Urinary bladder (tissue), 3 donors: ENCODE measurements at regions not wholly inside any gene's neighbourhood (a gene's known extent, or its start where the extent isn't known, plus 50 kb on each side); places are given as distances from the start of the nearest gene placed in this dataset.
"Not testable (repeated sequence)": the region's sequence is repeated elsewhere in the genome, so short reads cannot be mapped to it uniquely, and the experiment has no call there.

Experiments used
- DNase-seq: peaks from one replicate; pipeline ENCODE4 v3.0.0-alpha.2; 2015; ENCODE audit errors: extremely low spot score
- H3K27ac ChIP-seq: one replicate; pipeline ENCODE4 v1.5.1; 2013; ENCODE audit warnings: low read depth, mild to moderate bottlenecking, moderate library complexity
- H3K36me3 ChIP-seq: one replicate; pipeline ENCODE4 v1.6.1; 2013; ENCODE audit warnings: mild to moderate bottlenecking, moderate library complexity; ENCODE audit not compliant: insufficient read depth
- H3K4me1 ChIP-seq: one replicate; pipeline ENCODE4 v1.6.1; 2013; ENCODE audit warnings: mild to moderate bottlenecking, moderate library complexity; ENCODE audit not compliant: insufficient read depth
- H3K4me3 ChIP-seq: one replicate; pipeline ENCODE4 v1.5.1; 2013; ENCODE audit warnings: low read depth, low read length
- WGBS: extraction: QIAGEN DNeasy Blood & Tissue Kit; methylation state at CpG from one replicate; pipeline ENCODE4 v1.1.7; 2013; 5-methylcytosine and 5-hydroxymethylcytosine counted together
- donor health status: healthy with polysubstance abuse.
- donor health status: healthy.

GRCh38 chr11:71102251-71102995 is 150.0 kb downstream of the SHANK2 start:
- Histone ChIP-seq H3K36me3 (no peaks in the 10 kb centered on the region), H3K27ac (no peak overlapping the region), H3K4me1 (no peaks in the 10 kb centered on the region), H3K4me3 (no peak overlapping the region)
- WGBS = 61% methylated on average over 14 of the region's 14 CpGs
- no peak for DNase-seq

DNA sequence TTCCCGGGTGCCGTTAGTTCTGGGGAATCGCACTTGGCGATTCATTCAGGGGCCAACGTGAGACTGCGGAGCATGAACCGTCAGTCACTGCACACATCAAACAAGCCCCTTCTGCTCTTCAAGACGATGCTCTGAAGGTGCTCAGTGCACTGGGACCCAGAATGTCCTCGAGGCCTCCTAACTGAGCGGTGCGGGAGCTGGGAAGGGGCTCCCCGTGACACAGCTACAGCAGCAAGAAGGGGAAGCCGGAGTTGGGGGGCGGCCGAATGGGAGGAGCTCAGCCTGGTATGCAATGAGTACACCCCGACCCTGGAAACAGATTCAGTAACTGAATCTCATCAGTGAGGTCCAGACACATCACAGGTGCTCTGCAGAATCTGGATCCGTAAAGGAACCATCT is 150.8 kb downstream of the SHANK2 start:
- no peak for DNase-seq
- H3K4me1 ChIP-seq = no peaks in the 10 kb centered on the region
- 60% methylated on average over 17 of the region's 17 CpGs for WGBS
- H3K27ac ChIP-seq = no peak overlapping the region
- H3K4me3 ChIP-seq = no peak overlapping the region
- no peaks in the 10 kb centered on the region for H3K36me3 ChIP-seq

- Histone ChIP-seq H3K36me3 (no peaks in the 10 kb centered on the region), H3K27ac (no peak overlapping the region), H3K4me1 (no peaks in the 10 kb centered on the region), H3K4me3 (no peak overlapping the region)
- no peak for DNase-seq
- WGBS = 85% methylated on average over 7 of the region's 7 CpGs
Measured at GRCh38 chr11:71101046-71101445, 151.3 kb downstream of the SHANK2 start.

DNA sequence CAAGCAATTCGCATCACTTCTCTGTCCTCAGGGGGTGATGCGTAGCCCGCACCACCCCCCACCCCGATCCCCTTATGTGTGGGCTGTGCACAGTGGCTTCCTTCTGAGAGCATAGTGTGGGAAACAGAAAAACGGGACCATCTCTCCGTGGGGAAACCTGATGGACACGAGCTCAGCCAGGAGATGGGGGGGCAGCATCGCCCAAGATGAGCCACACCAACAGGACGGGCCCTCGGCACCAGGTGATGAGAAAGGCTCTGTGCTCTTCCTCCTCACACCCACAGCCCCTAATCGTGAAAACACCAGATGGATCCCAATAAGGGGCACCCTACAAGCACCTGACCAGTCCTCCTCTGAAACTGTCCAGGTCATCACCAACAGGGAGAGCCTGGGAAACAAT is 153.6 kb downstream of the SHANK2 start:
- Histone ChIP-seq H3K27ac (no peak overlapping the region), H3K4me3 (no peak overlapping the region), H3K36me3 (no peaks in the 10 kb centered on the region), H3K4me1 (no peaks in the 10 kb centered on the region)
- no peak for DNase-seq
- 84% methylated on average over 11 of the region's 11 CpGs for WGBS

- 73% methylated on average over 12 of the region's 12 CpGs for WGBS
- no peak overlapping the region for H3K4me3 ChIP-seq
- DNase-seq = no peak
- H3K27ac ChIP-seq = no peak overlapping the region
- H3K36me3 ChIP-seq = no peaks in the 10 kb centered on the region
- no peaks in the 10 kb centered on the region for H3K4me1 ChIP-seq
Measured at GRCh38 chr11:71097506-71098240, 154.7 kb downstream of the SHANK2 start.

GRCh38 chr11:71096751-71097388 is 155.5 kb downstream of the SHANK2 start:
- Histone ChIP-seq H3K36me3 (no peaks in the 10 kb centered on the region), H3K4me3 (no peak overlapping the region), H3K27ac (no peak overlapping the region), H3K4me1 (no peaks in the 10 kb centered on the region)
- 63% methylated on average over 10 of the region's 10 CpGs for WGBS
- DNase-seq = no peak

GRCh38 chr11:71095294-71095850 is 157.0 kb downstream of the SHANK2 start:
- no peaks in the 10 kb centered on the region for H3K36me3 ChIP-seq
- no peak overlapping the region for H3K27ac ChIP-seq
- no peak for DNase-seq
- 76% methylated on average over 9 of the region's 9 CpGs for WGBS
- no peaks in the 10 kb centered on the region for H3K4me1 ChIP-seq
- H3K4me3 ChIP-seq = no peak overlapping the region

- no peaks in the 10 kb centered on the region for H3K36me3 ChIP-seq
- WGBS = 92% methylated on average over 26 of the region's 26 CpGs
- no peaks in the 10 kb centered on the region for H3K4me1 ChIP-seq
- H3K4me3 ChIP-seq = no peak overlapping the region
- no peak for DNase-seq
- H3K27ac ChIP-seq = no peak overlapping the region
Measured at GRCh38 chr11:71094296-71095077, 157.9 kb downstream of the SHANK2 start.

- Histone ChIP-seq H3K36me3 (no peaks in the 10 kb centered on the region), H3K4me1 (no peaks in the 10 kb centered on the region), H3K4me3 (no peak overlapping the region), H3K27ac (no peak overlapping the region)
- 89% methylated on average over 14 of the region's 14 CpGs for WGBS
- DNase-seq = no peak
Measured at GRCh38 chr11:71093783-71094182, 158.6 kb downstream of the SHANK2 start.

GRCh38 chr11:71091506-71092265 is 160.7 kb downstream of the SHANK2 start:
- Histone ChIP-seq H3K27ac (no peak overlapping the region), H3K4me1 (no peaks in the 10 kb centered on the region), H3K36me3 (no peaks in the 10 kb centered on the region), H3K4me3 (no peak overlapping the region)
- no peak for DNase-seq
- 86% methylated on average over 11 of the region's 11 CpGs for WGBS

DNA sequence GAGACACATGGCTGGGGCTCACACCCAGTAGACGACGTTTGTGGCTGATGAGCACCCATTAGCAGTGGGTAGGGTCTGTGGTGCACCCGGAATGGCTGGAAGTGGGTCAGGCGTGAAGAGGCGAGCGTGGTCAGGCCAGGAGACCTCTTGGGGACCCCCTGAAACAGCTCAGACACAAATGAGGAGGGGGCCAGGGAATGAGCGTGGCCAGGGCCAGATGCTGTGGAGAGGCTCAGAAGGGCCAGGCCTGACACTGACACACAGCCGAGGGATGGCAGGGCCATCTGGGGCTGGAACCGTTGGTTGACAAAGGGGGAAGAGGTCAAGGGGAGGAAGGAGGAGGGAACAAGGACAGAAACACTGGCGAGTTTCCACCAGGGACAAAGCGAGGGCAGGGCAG is 162.8 kb downstream of the SHANK2 start:
- no peak overlapping the region for H3K4me3 ChIP-seq
- no peak for DNase-seq
- H3K27ac ChIP-seq = no peak overlapping the region
- 80% methylated on average over 11 of the region's 11 CpGs for WGBS
- no peaks in the 10 kb centered on the region for H3K4me1 ChIP-seq
- no peaks in the 10 kb centered on the region for H3K36me3 ChIP-seq

GRCh38 chr11:71088314-71089215 is 163.8 kb downstream of the SHANK2 start:
- 85% methylated on average over 20 of the region's 20 CpGs for WGBS
- H3K36me3 ChIP-seq, H3K4me3 ChIP-seq, H3K4me1 ChIP-seq, H3K27ac ChIP-seq, DNase-seq: not testable (repeated sequence)
